HAP-1 (cell line): ENCODE measurements at regions not wholly inside any gene's neighbourhood (a gene's known extent, or its start where the extent isn't known, plus 50 kb on each side); places are given as distances from the start of the nearest gene placed in this dataset.

Experiments
- DNase-seq, 2 experiments: peaks; one replicate each; pipeline ENCODE4 v3.0.0-alpha.2; 2016 to 2020; ENCODE audit warnings: low spot score in 2 of 2
- H3K27me3 ChIP-seq: fragments of 250-450 bp; sonication (Bioruptor Pico); 2 replicates; pipeline ENCODE4 v1.5.1; 2020; ENCODE audit warnings: low read depth, mild to moderate bottlenecking, moderate library complexity
- H3K36me3 ChIP-seq: fragments of 250-450 bp; sonication (Bioruptor Pico); replicated peaks from 2 replicates; pipeline ENCODE4 v1.5.1; 2020; ENCODE audit warnings: mild to moderate bottlenecking
- H3K4me1 ChIP-seq: fragments of 250-450 bp; sonication (Bioruptor Pico); 2 replicates; pipeline ENCODE4 v1.5.1; 2020; ENCODE audit warnings: mild to moderate bottlenecking
- H3K4me3 ChIP-seq: fragments of 250-450 bp; sonication (Bioruptor Pico); 2 replicates; pipeline ENCODE4 v1.5.1; 2020; ENCODE audit warnings: mild to moderate bottlenecking, moderate library complexity
- H3K9me3 ChIP-seq: fragments of 250-450 bp; sonication (Bioruptor Pico); 2 replicates; pipeline ENCODE4 v1.5.1; 2020; ENCODE audit warnings: mild to moderate bottlenecking, moderate library complexity
- in situ Hi-C: fragments of 300-500 bp; cut with MboI; formaldehyde crosslinking; loops from 3 replicates; pipeline ENCODE4 v1.14.3; 2020; ENCODE audit warnings: low sequenced_read_pairs, inconsistent platforms, mixed read lengths

- Histone ChIP-seq H3K9me3 (no peaks in the 10 kb centered on the region), H3K4me3 (no peak overlapping the region), H3K27me3 (no peaks in the 10 kb centered on the region), H3K4me1 (no peaks in the 10 kb centered on the region), H3K36me3 (no peaks in the 10 kb centered on the region)
- no peak for DNase-seq
- in situ Hi-C loops: no loop called here
These were observed 262.3 kb upstream of the CRY1 start for GRCh38 chr12:107355612-107356011.

GRCh38 chr12:107356266-107356936 is 263.1 kb upstream of the CRY1 start:
- Histone ChIP-seq H3K9me3 (no peaks in the 10 kb centered on the region), H3K4me3 (no peak overlapping the region), H3K36me3 (no peaks in the 10 kb centered on the region), H3K4me1 (no peaks in the 10 kb centered on the region), H3K27me3 (no peaks in the 10 kb centered on the region)
- in situ Hi-C loops: no loop called here
- no peak for DNase-seq

GRCh38 chr12:107356937-107357295 is 263.6 kb upstream of the CRY1 start:
- H3K27me3 ChIP-seq: no peaks in the 10 kb centered on the region
- H3K4me1 ChIP-seq: no peaks in the 10 kb centered on the region
- in situ Hi-C loops: no loop called here
- H3K4me3 ChIP-seq: no peak overlapping the region
- no peak for DNase-seq
- no peaks in the 10 kb centered on the region for H3K36me3 ChIP-seq
- no peaks in the 10 kb centered on the region for H3K9me3 ChIP-seq

- DNase-seq: no peak
- Histone ChIP-seq H3K9me3 (no peaks in the 10 kb centered on the region), H3K36me3 (no peaks in the 10 kb centered on the region), H3K4me3 (no peak overlapping the region), H3K4me1 (no peaks in the 10 kb centered on the region), H3K27me3 (no peaks in the 10 kb centered on the region)
- in situ Hi-C loops: no loop called here
These were observed 266.0 kb upstream of the CRY1 start for GRCh38 chr12:107359382-107359781.

- Histone ChIP-seq H3K4me1 (no peaks in the 10 kb centered on the region), H3K4me3 (no peak overlapping the region), H3K36me3 (no peaks in the 10 kb centered on the region), H3K9me3 (no peaks in the 10 kb centered on the region), H3K27me3 (no peaks in the 10 kb centered on the region)
- no peak for DNase-seq
- in situ Hi-C loops: no loop called here
These were observed 266.7 kb upstream of the CRY1 start for GRCh38 chr12:107360033-107360432.

- Histone ChIP-seq H3K9me3 (no peaks in the 10 kb centered on the region), H3K36me3 (no peaks in the 10 kb centered on the region), H3K27me3 (no peaks in the 10 kb centered on the region), H3K4me1 (no peaks in the 10 kb centered on the region), H3K4me3 (no peak overlapping the region)
- no peak for DNase-seq
- in situ Hi-C loops: no loop called here
These were observed 267.1 kb upstream of the CRY1 start for GRCh38 chr12:107360482-107360881.

- DNase-seq: no peak
- no peaks in the 10 kb centered on the region for H3K9me3 ChIP-seq
- no peaks in the 10 kb centered on the region for H3K4me1 ChIP-seq
- H3K27me3 ChIP-seq: peaks cover 3% of the 10 kb centered on the region; the same call in 1 of the 2 replicates
- H3K4me3 ChIP-seq: no peak overlapping the region
- H3K36me3 ChIP-seq: no peaks in the 10 kb centered on the region
- in situ Hi-C loops: no loop called here
These were observed 268.6 kb upstream of the CRY1 start for GRCh38 chr12:107361970-107362369.

GRCh38 chr12:107362960-107363359 is 269.6 kb upstream of the CRY1 start:
- in situ Hi-C loops: no loop called here

GRCh38 chr12:107364875-107365518 is 271.6 kb upstream of the CRY1 start:
- Histone ChIP-seq H3K9me3 (no peaks in the 10 kb centered on the region), H3K36me3 (no peaks in the 10 kb centered on the region), H3K4me3 (no peak overlapping the region), H3K4me1 (no peaks in the 10 kb centered on the region), H3K27me3 (peaks cover 3% of the 10 kb centered on the region)
- in situ Hi-C loops: no loop called here
- no peak for DNase-seq

More at GRCh38 chr12:107362960-107363359, 269.6 kb upstream of the CRY1 start:
- no peaks in the 10 kb centered on the region for H3K9me3 ChIP-seq
- no peak for DNase-seq
- H3K27me3 ChIP-seq: peaks cover 3% of the 10 kb centered on the region; the same call in 1 of the 2 replicates
- no peak overlapping the region for H3K4me3 ChIP-seq
- H3K4me1 ChIP-seq: no peaks in the 10 kb centered on the region
- H3K36me3 ChIP-seq: no peaks in the 10 kb centered on the region

- H3K4me3 ChIP-seq: no peak overlapping the region
- H3K9me3 ChIP-seq: no peaks in the 10 kb centered on the region
- H3K27me3 ChIP-seq: peaks cover 3% of the 10 kb centered on the region
- in situ Hi-C loops: no loop called here
- DNase-seq: no peak
- no peaks in the 10 kb centered on the region for H3K36me3 ChIP-seq
- H3K4me1 ChIP-seq: no peaks in the 10 kb centered on the region
These were observed 272.4 kb upstream of the CRY1 start for GRCh38 chr12:107365703-107366102.

- no peak for DNase-seq
- Histone ChIP-seq H3K9me3 (no peaks in the 10 kb centered on the region), H3K36me3 (no peaks in the 10 kb centered on the region), H3K4me1 (no peaks in the 10 kb centered on the region), H3K27me3 (peaks cover 3% of the 10 kb centered on the region), H3K4me3 (no peak overlapping the region)
- in situ Hi-C loops: no loop called here
These were observed 273.0 kb upstream of the CRY1 start for GRCh38 chr12:107366322-107366721.

- H3K36me3 ChIP-seq: no peaks in the 10 kb centered on the region
- peaks cover 3% of the 10 kb centered on the region for H3K27me3 ChIP-seq
- H3K9me3 ChIP-seq: no peaks in the 10 kb centered on the region
- DNase-seq: no peak
- no peaks in the 10 kb centered on the region for H3K4me1 ChIP-seq
- in situ Hi-C loops: no loop called here
- no peak overlapping the region for H3K4me3 ChIP-seq
These were observed 275.2 kb upstream of the CRY1 start for GRCh38 chr12:107368586-107368985.

GRCh38 chr12:107369006-107369405 is 275.7 kb upstream of the CRY1 start:
- Histone ChIP-seq H3K4me3 (no peak overlapping the region), H3K9me3 (no peaks in the 10 kb centered on the region), H3K36me3 (no peaks in the 10 kb centered on the region), H3K4me1 (no peaks in the 10 kb centered on the region), H3K27me3 (peaks cover 3% of the 10 kb centered on the region)
- in situ Hi-C loops: no loop called here
- no peak for DNase-seq

GRCh38 chr12:107369679-107370078 is 276.3 kb upstream of the CRY1 start:
- H3K4me3 ChIP-seq: no peak overlapping the region
- no peaks in the 10 kb centered on the region for H3K9me3 ChIP-seq
- no peaks in the 10 kb centered on the region for H3K4me1 ChIP-seq
- peaks cover 3% of the 10 kb centered on the region for H3K27me3 ChIP-seq
- no peak for DNase-seq
- in situ Hi-C loops: no loop called here
- no peaks in the 10 kb centered on the region for H3K36me3 ChIP-seq
